ENCODE measurements at regions not wholly inside any gene's neighbourhood (a gene's known extent, or its start where the extent isn't known, plus 50 kb on each side); places are given as distances from the start of the nearest gene placed in this dataset.

- Histone ChIP-seq H3K23ac (ENCODE audit: low read length) (no peak overlapping the region), H3K9ac (ENCODE audit: low read length) (no peak overlapping the region), H3K4me3 (ENCODE audit: low read length) (no peak overlapping the region), H3K36me3 (ENCODE audit: control insufficient read depth, insufficient read depth, low read length) (no peaks in the 10 kb centered on the region), H2BK15ac (replicated peaks; ENCODE audit: low read depth) (no peak overlapping the region), H2BK120ac (ENCODE audit: low read depth, low read length) (no peak overlapping the region), H3K79me1 (ENCODE audit: low read length) (no peaks in the 10 kb centered on the region), H3K56ac (ENCODE audit: low read length) (no peak overlapping the region), H3K4me1 (ENCODE audit: control insufficient read depth, low read depth, low read length) (no peaks in the 10 kb centered on the region), H4K5ac (ENCODE audit: low read length) (no peak overlapping the region), H3K79me2 (ENCODE audit: control insufficient read depth, insufficient read depth, low read length) (no peaks in the 10 kb centered on the region), H3K18ac (ENCODE audit: low read length) (no peak overlapping the region), H3K27ac (ENCODE audit: low read depth, low read length) (no peak overlapping the region), H3K27me3 (ENCODE audit: insufficient read depth, low read length, poor library complexity) (no peaks in the 10 kb centered on the region), H2AK5ac (ENCODE audit: low read length) (no peak overlapping the region), H3K4ac (ENCODE audit: low read depth, low read length) (no peak overlapping the region), H3K4me2 (ENCODE audit: low read length) (no peak overlapping the region), H2BK5ac (ENCODE audit: low read length) (no peak overlapping the region), H4K8ac (ENCODE audit: low read depth, low read length) (no peak overlapping the region)
- WGBS (ENCODE audit: extremely low coverage, insufficient coverage, low lambda C conversion rate), result no CpG with 5 or more reads among the region's 14 CpGs
- no peak for DNase-seq
Observed at GRCh38 chr6:166765234-166765541, 138.1 kb upstream of the RPS6KA2 start.

GRCh38 chr6:166764473-166765233, 137.6 kb upstream of the RPS6KA2 start:
- Histone ChIP-seq H3K4me3 (ENCODE audit: low read length) (no peak overlapping the region), H3K4ac (ENCODE audit: low read depth, low read length) (no peak overlapping the region)
- no CpG with 5 or more reads among the region's 24 CpGs for WGBS (ENCODE audit: extremely low coverage, insufficient coverage, low lambda C conversion rate)

GRCh38 chr6:166763606-166764472, 136.8 kb upstream of the RPS6KA2 start:
- H3K36me3 ChIP-seq (ENCODE audit: control insufficient read depth, insufficient read depth, low read length), result no peaks in the 10 kb centered on the region
- H3K27me3 ChIP-seq (ENCODE audit: insufficient read depth, low read length, poor library complexity), result no peaks in the 10 kb centered on the region
- H3K4me1 ChIP-seq (ENCODE audit: control insufficient read depth, low read depth, low read length), result no peaks in the 10 kb centered on the region
- H3K18ac ChIP-seq (ENCODE audit: low read length), result no peak overlapping the region
- no peak overlapping the region for H3K23ac ChIP-seq (ENCODE audit: low read length)
- no peak overlapping the region for H3K4me2 ChIP-seq (ENCODE audit: low read length)
- H3K27ac ChIP-seq (ENCODE audit: low read depth, low read length), result no peak overlapping the region
- H3K4me3 ChIP-seq (ENCODE audit: low read length), result no peak overlapping the region
- no peak overlapping the region for H2AK5ac ChIP-seq (ENCODE audit: low read length)
- no peak overlapping the region for H4K5ac ChIP-seq (ENCODE audit: low read length)
- H3K9ac ChIP-seq (ENCODE audit: low read length), result no peak overlapping the region
- H3K79me1 ChIP-seq (ENCODE audit: low read length), result no peaks in the 10 kb centered on the region
- H2BK120ac ChIP-seq (ENCODE audit: low read depth, low read length), result no peak overlapping the region
- H3K79me2 ChIP-seq (ENCODE audit: control insufficient read depth, insufficient read depth, low read length), result no peaks in the 10 kb centered on the region
- H2BK5ac ChIP-seq (ENCODE audit: low read length), result no peak overlapping the region
- H3K4ac ChIP-seq (ENCODE audit: low read depth, low read length), result no peak overlapping the region
- no peak for DNase-seq
- H3K56ac ChIP-seq (ENCODE audit: low read length), result no peak overlapping the region
- H2BK15ac ChIP-seq (replicated peaks; ENCODE audit: low read depth), result no peak overlapping the region
- H4K8ac ChIP-seq (ENCODE audit: low read depth, low read length), result no peak overlapping the region
- WGBS (ENCODE audit: extremely low coverage, insufficient coverage, low lambda C conversion rate), result no CpG with 5 or more reads among the region's 37 CpGs

More at GRCh38 chr6:166764473-166765233, 137.6 kb upstream of the RPS6KA2 start:
- Histone ChIP-seq H3K9ac (ENCODE audit: low read length) (no peak overlapping the region), H3K23ac (ENCODE audit: low read length) (no peak overlapping the region), H4K8ac (ENCODE audit: low read depth, low read length) (no peak overlapping the region), H3K4me2 (ENCODE audit: low read length) (no peak overlapping the region), H3K36me3 (ENCODE audit: control insufficient read depth, insufficient read depth, low read length) (no peaks in the 10 kb centered on the region), H2BK120ac (ENCODE audit: low read depth, low read length) (no peak overlapping the region), H2BK5ac (ENCODE audit: low read length) (no peak overlapping the region), H3K27me3 (ENCODE audit: insufficient read depth, low read length, poor library complexity) (no peaks in the 10 kb centered on the region), H3K27ac (ENCODE audit: low read depth, low read length) (no peak overlapping the region), H4K5ac (ENCODE audit: low read length) (no peak overlapping the region), H3K79me1 (ENCODE audit: low read length) (no peaks in the 10 kb centered on the region), H3K56ac (ENCODE audit: low read length) (no peak overlapping the region), H3K4me1 (ENCODE audit: control insufficient read depth, low read depth, low read length) (no peaks in the 10 kb centered on the region), H3K79me2 (ENCODE audit: control insufficient read depth, insufficient read depth, low read length) (no peaks in the 10 kb centered on the region), H3K18ac (ENCODE audit: low read length) (no peak overlapping the region), H2BK15ac (replicated peaks; ENCODE audit: low read depth) (no peak overlapping the region), H2AK5ac (ENCODE audit: low read length) (no peak overlapping the region)
- DNase-seq, result no peak

- Histone ChIP-seq H2BK120ac (ENCODE audit: low read depth, low read length) (no peak overlapping the region), H4K8ac (ENCODE audit: low read depth, low read length) (no peak overlapping the region), H3K79me1 (ENCODE audit: low read length) (no peaks in the 10 kb centered on the region), H3K4me1 (ENCODE audit: control insufficient read depth, low read depth, low read length) (no peaks in the 10 kb centered on the region), H3K27me3 (ENCODE audit: insufficient read depth, low read length, poor library complexity) (no peaks in the 10 kb centered on the region), H3K4me2 (ENCODE audit: low read length) (no peak overlapping the region), H3K27ac (ENCODE audit: low read depth, low read length) (no peak overlapping the region), H2BK15ac (replicated peaks; ENCODE audit: low read depth) (no peak overlapping the region), H3K56ac (ENCODE audit: low read length) (no peak overlapping the region), H3K18ac (ENCODE audit: low read length) (no peak overlapping the region), H3K36me3 (ENCODE audit: control insufficient read depth, insufficient read depth, low read length) (no peaks in the 10 kb centered on the region), H3K9ac (ENCODE audit: low read length) (no peak overlapping the region), H3K4me3 (ENCODE audit: low read length) (no peak overlapping the region), H2AK5ac (ENCODE audit: low read length) (no peak overlapping the region), H4K5ac (ENCODE audit: low read length) (no peak overlapping the region), H2BK5ac (ENCODE audit: low read length) (no peak overlapping the region), H3K4ac (ENCODE audit: low read depth, low read length) (no peak overlapping the region), H3K79me2 (ENCODE audit: control insufficient read depth, insufficient read depth, low read length) (no peaks in the 10 kb centered on the region), H3K23ac (ENCODE audit: low read length) (no peak overlapping the region)
- DNase-seq, result no peak
- WGBS (ENCODE audit: extremely low coverage, insufficient coverage, low lambda C conversion rate), result no CpG with 5 or more reads among the region's 9 CpGs
Observed at GRCh38 chr6:166761801-166762200, 134.8 kb upstream of the RPS6KA2 start.

- Histone ChIP-seq H3K9ac (ENCODE audit: low read length) (no peak overlapping the region), H3K4me1 (ENCODE audit: control insufficient read depth, low read depth, low read length) (no peaks in the 10 kb centered on the region), H3K79me1 (ENCODE audit: low read length) (no peaks in the 10 kb centered on the region), H3K27me3 (ENCODE audit: insufficient read depth, low read length, poor library complexity) (no peaks in the 10 kb centered on the region), H2BK5ac (ENCODE audit: low read length) (no peak overlapping the region), H2BK120ac (ENCODE audit: low read depth, low read length) (no peak overlapping the region), H3K18ac (ENCODE audit: low read length) (no peak overlapping the region), H3K4ac (ENCODE audit: low read depth, low read length) (no peak overlapping the region), H2AK5ac (ENCODE audit: low read length) (no peak overlapping the region), H4K5ac (ENCODE audit: low read length) (no peak overlapping the region), H4K8ac (ENCODE audit: low read depth, low read length) (no peak overlapping the region), H3K23ac (ENCODE audit: low read length) (no peak overlapping the region), H3K4me3 (ENCODE audit: low read length) (no peak overlapping the region), H3K56ac (ENCODE audit: low read length) (no peak overlapping the region), H3K4me2 (ENCODE audit: low read length) (no peak overlapping the region), H3K79me2 (ENCODE audit: control insufficient read depth, insufficient read depth, low read length) (no peaks in the 10 kb centered on the region), H3K36me3 (ENCODE audit: control insufficient read depth, insufficient read depth, low read length) (no peaks in the 10 kb centered on the region), H3K27ac (ENCODE audit: low read depth, low read length) (no peak overlapping the region), H2BK15ac (replicated peaks; ENCODE audit: low read depth) (no peak overlapping the region)
- DNase-seq, result peak; percentile 85
- no CpG with 5 or more reads among the region's 11 CpGs for WGBS (ENCODE audit: extremely low coverage, insufficient coverage, low lambda C conversion rate)
Observed at GRCh38 chr6:166760288-166760687, 133.2 kb upstream of the RPS6KA2 start.
